Right atrium auricular region (tissue), 2 donors: ENCODE measurements at regions not wholly inside any gene's neighbourhood (a gene's known extent, or its start where the extent isn't known, plus 50 kb on each side); places are given as distances from the start of the nearest gene placed in this dataset.

Experiments
- DNase-seq: peaks from one replicate; pipeline ENCODE4 v3.0.0-alpha.2; 2019; ENCODE audit warnings: low spot score
- H3K27ac ChIP-seq, 2 donors: fragments of 200-600 bp; sonication (generic); 1 replicate in 1 of 2; 2 replicates in 1 of 2; pipeline ENCODE4 v1.5.1; 2016 to 2019
- H3K27me3 ChIP-seq, 2 donors: fragments of 200-600 bp; sonication (generic); one replicate each; pipeline versions ENCODE4 v1.5.1 to v1.6.0; 2017 to 2019
- H3K36me3 ChIP-seq: fragments of 200-600 bp; sonication (generic); one replicate; pipeline ENCODE4 v1.5.1; 2016
- H3K4me1 ChIP-seq, 2 donors: fragments of 200-600 bp; sonication (generic); one replicate each; pipeline versions ENCODE4 v1.5.1 to v1.6.0; 2017 to 2019
- H3K4me3 ChIP-seq, 2 donors: fragments of 200-600 bp; sonication (generic); 1 replicate in 1 of 2; 2 replicates in 1 of 2; pipeline ENCODE4 v1.5.1; 2017 to 2019; ENCODE audit warnings: mild to moderate bottlenecking in 1 of 2, moderate library complexity in 1 of 2
- H3K9me3 ChIP-seq, 2 donors: fragments of 200-600 bp; sonication (generic); one replicate each; pipeline ENCODE4 v1.5.1; 2019
- CTCF ChIP-seq, 2 donors: fragments of 200-600 bp; sonication (generic); IDR thresholded peaks; one replicate each; pipeline ENCODE4 v1.5.1; 2019; ENCODE audit warnings: antibody characterized with exemption in 2 of 2

GRCh38 chr5:19143935-19144334, 844.1 kb downstream of the CDH18 start:
- H3K4me3 ChIP-seq, result no peak overlapping the region
- TF ChIP-seq CTCF (IDR thresholded peaks at IDR 0.05), result no peak

GRCh38 chr5:19169426-19169825, 818.6 kb downstream of the CDH18 start:
- Histone ChIP-seq H3K9me3 (no peaks in the 10 kb centered on the region), H3K27me3 (no peaks in the 10 kb centered on the region), H3K36me3 (no peaks in the 10 kb centered on the region), H3K27ac (no peak overlapping the region), H3K4me1 (no peaks in the 10 kb centered on the region), H3K4me3 (no peak overlapping the region)
- DNase-seq, result no peak
- TF ChIP-seq CTCF (IDR thresholded peaks at IDR 0.05), result no peak

More at GRCh38 chr5:19143935-19144334, 844.1 kb downstream of the CDH18 start:
- Histone ChIP-seq H3K36me3 (no peaks in the 10 kb centered on the region), H3K27me3 (no peaks in the 10 kb centered on the region), H3K9me3 (no peaks in the 10 kb centered on the region), H3K27ac (no peak overlapping the region), H3K4me1 (no peaks in the 10 kb centered on the region)
- DNase-seq, result no peak

- Histone ChIP-seq H3K4me1 (no peaks in the 10 kb centered on the region), H3K36me3 (no peaks in the 10 kb centered on the region)
- DNase-seq, result no peak
Observed at GRCh38 chr5:19172926-19173470, 815.0 kb downstream of the CDH18 start.

GRCh38 chr5:19175776-19176570, 812.0 kb downstream of the CDH18 start:
- no peak overlapping the region for H3K4me3 ChIP-seq

More at GRCh38 chr5:19172926-19173470, 815.0 kb downstream of the CDH18 start:
- Histone ChIP-seq H3K4me3 (no peak overlapping the region), H3K9me3 (no peaks in the 10 kb centered on the region), H3K27ac (no peak overlapping the region), H3K27me3 (no peaks in the 10 kb centered on the region)
- TF ChIP-seq CTCF (IDR thresholded peaks at IDR 0.05), result no peak

GRCh38 chr5:19179571-19179970, 808.4 kb downstream of the CDH18 start:
- Histone ChIP-seq H3K27ac (no peak overlapping the region), H3K27me3 (no peaks in the 10 kb centered on the region), H3K36me3 (no peaks in the 10 kb centered on the region), H3K4me1 (no peaks in the 10 kb centered on the region), H3K4me3 (no peak overlapping the region), H3K9me3 (no peaks in the 10 kb centered on the region)
- no peak for DNase-seq
- no peak for TF ChIP-seq CTCF (IDR thresholded peaks at IDR 0.05)

More at GRCh38 chr5:19175776-19176570, 812.0 kb downstream of the CDH18 start:
- no peak for TF ChIP-seq CTCF (IDR thresholded peaks at IDR 0.05)
- H3K4me1 ChIP-seq, result no peaks in the 10 kb centered on the region
- DNase-seq, result no peak
- no peaks in the 10 kb centered on the region for H3K9me3 ChIP-seq
- H3K27ac ChIP-seq, result no peak overlapping the region
- no peaks in the 10 kb centered on the region for H3K27me3 ChIP-seq
- no peaks in the 10 kb centered on the region for H3K36me3 ChIP-seq
